22Rv1 (cell line): ENCODE measurements at regions not wholly inside any gene's neighbourhood (a gene's known extent, or its start where the extent isn't known, plus 50 kb on each side); places are given as distances from the start of the nearest gene placed in this dataset.

ENCODE experiments used
- CTCF ChIP-seq: fragments of 450-650 bp; IDR thresholded peaks from 2 replicates; pipeline ENCODE4 v1.5.1; 2017; ENCODE audit warnings: mild to moderate bottlenecking
- ZFX ChIP-seq: fragments of 450-650 bp; IDR thresholded peaks from 2 replicates; pipeline ENCODE4 v1.6.1; 2017; ENCODE audit warnings: antibody characterized with exemption, borderline replicate concordance

GRCh38 chr21:20645344-20645743 lies 352.9 kb upstream of the NCAM2 start:
- TF ChIP-seq CTCF (no peak), ZFX (no peak)
